ENCODE measurements at regions not wholly inside any gene's neighbourhood (a gene's known extent, or its start where the extent isn't known, plus 50 kb on each side); places are given as distances from the start of the nearest gene placed in this dataset.

Small RNA genes in the stretch of these regions (microRNA-seq; reads per million reads assigned to microRNA genes)
- 0 to 4.0 (median 1.4) reads per million in 43 experiments for gene MIR5191

Measured in dorsolateral prefrontal cortex (tissue), 40 donors.